ENCODE measurements at regions not wholly inside any gene's neighbourhood (a gene's known extent, or its start where the extent isn't known, plus 50 kb on each side); places are given as distances from the start of the nearest gene placed in this dataset.
A peak's percentile ranks its signal among the peaks of the same experiment; 100 is the strongest.

DNA sequence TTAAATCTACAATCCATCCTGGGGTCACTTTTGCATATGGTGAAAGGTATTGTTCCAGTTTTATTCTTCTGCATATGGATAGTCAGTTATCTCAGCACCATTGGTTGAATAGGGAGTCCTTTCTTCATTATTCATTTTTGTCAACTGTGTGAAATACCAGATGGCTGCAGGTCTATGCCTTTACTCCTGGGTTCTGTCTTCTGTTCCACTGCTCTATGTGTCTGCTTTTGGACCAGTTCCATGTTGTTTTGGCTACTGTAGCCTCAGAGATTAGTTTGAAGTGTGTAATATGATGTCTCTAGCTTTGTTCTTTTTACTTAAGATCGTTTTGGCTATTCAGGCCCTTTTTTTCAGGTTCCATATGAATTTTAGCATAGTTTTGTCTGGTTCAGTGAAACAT lies 795.8 kb downstream of the OTOL1 start:
- ATAC-seq (no peak), DNase-seq (ENCODE audit: missing footprints) (no peak)
- intact Hi-C loops (cut with DNase I): no loop called here

DNA sequence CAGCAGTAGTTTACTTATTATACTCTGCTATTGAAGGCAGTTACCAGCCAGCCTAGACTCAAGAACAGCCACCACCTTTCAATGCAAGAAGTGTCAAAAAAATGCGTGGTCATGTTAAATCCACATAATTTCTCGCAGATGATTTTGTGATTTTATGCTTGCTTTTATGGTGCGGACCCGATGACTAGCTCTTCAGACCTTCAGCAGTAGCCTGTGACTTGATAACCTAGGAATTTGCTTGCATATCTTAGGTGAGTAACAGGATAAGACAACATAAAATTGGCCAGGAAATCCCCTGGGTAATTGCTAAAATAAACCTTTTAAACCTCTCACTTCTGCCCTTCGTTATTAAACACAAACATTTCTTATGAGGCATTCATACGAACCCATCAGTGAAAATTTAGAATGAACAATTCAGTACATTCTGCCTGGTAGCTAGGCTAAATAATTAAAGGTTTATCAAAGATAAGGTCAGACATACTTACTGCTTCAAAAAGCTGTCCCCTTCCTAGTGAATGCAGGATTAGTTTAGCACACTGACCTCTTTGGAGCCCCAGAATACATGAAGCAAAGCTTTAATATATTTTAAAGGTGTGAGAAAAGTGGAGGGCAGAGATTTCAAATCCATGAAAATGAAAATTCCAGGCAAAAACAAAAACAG lies 798.8 kb downstream of the OTOL1 start:
- ATAC-seq (no peak), DNase-seq (ENCODE audit: missing footprints) (no peak)

DNA sequence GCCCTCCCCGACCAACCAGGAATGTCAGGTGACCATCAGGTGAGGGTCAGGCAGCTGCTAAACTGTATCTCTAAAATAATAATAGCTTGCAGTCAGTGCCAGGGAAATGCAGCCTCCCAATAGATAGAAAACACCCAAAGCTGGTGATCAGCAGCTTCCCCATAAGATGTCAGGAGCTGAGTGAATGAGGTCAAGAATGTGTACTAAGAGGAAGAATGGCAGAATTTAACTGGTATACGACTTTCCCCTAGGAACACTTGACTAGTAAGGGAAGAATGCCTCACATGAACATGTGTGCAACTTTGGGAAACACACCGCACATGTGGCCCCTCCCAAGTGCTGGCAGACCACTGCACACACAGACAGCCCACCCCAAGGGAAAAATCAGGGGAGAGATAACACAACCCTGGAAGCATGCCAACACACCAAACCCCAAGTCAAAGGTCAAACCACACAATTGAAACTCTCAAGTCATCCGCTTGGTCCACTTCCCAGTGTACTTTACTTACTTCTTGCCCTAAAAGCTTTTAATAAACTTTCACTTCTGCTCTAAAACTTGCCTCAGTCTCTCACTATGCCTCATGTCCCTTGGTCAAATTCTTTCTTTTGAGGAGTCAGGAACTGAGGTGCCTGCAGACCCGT lies 806.5 kb downstream of the OTOL1 start:
- intact Hi-C loops (cut with DNase I): no loop called here
- DNase-seq (ENCODE audit: missing footprints): no peak
- ATAC-seq: no peak

More for the DNA sequence above, 798.8 kb downstream of the OTOL1 start:
- intact Hi-C loops (cut with DNase I): no loop called here

DNA sequence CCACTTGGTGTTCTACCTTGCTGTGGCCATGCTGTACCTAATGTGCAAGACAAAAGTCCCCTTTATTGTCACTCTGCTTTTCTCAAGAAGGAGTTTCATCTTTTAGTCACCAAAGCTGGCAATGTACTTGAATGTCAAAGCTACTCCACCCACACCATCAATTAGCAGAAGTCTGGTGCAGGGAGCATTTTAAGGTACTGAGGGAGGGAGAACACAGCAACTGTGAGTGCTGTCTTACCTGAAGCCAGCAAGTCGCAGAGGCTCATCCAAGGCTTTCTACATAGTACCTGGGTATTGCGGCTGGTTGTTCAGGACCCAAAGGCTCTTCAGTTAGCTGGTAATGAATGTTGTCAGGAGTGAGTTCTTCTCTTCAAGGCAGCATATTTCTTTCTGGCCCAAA lies 820.4 kb downstream of the OTOL1 start:
- intact Hi-C loops (cut with DNase I): no loop called here
- ATAC-seq (no peak), DNase-seq (ENCODE audit: missing footprints) (no peak)

DNA sequence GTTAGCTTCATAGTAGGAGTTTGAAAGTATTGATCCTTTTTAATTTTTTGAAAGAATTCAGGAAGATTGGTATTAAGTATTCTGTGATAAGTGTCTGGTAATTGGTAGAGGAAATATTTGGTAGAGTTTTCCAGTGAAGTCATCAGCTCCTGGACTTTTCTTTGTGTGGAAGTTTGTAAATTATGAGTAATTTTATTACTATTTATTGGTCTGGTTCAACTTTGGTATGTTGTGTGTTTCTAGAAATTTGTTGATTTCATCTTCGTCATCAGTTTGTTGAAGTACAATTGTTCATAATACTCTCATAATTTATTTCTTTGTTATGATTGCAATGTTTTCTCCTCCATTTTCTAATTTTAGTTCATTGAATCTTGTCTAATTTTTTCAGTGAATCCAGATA lies 832.0 kb downstream of the OTOL1 start:
- DNase-seq (ENCODE audit: missing footprints) (no peak), ATAC-seq (no peak)
- intact Hi-C loops (cut with DNase I): no loop called here

DNA sequence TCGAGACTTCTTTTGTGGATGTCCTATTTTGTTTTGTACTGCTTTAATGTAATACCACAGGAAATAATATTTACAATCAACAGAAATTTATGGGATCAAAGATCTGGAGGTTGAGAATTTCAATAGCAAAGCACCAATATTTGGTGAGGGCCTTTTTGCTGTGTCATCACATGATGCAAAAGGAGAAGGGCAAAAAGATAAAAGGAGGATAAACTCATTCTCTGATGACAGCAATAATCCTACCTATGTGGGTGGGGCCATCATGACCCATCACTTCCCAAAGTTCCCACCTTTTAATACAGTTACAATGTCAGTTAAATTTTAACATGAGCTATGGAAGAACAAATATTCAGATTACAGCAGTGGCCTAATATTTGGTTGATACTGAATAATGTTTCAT lies 832.9 kb downstream of the OTOL1 start:
- no peak for ATAC-seq
- intact Hi-C loops (cut with DNase I): no loop called here
- no peak for DNase-seq (ENCODE audit: missing footprints)

DNA sequence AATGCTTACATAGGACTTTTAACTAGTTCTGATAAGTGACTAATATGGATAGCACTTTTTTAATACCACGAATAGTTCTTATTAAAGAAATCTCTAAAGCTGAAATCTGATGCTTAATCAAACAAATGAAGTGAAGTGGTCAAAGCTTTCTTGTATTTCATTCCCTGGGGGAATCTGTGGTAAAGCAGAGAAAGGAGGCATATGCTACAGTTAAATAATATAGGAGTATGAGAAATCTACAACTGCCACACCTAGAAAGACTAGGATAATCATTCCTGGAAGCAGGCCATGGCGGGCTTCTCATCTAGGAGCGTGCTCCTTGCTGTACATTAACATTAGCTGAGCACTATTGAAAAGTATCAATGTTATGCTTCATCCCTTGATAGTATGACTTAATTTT lies 835.7 kb downstream of the OTOL1 start:
- no peak for DNase-seq (ENCODE audit: missing footprints)
- ATAC-seq: no peak
- intact Hi-C loops (cut with DNase I): no loop called here

DNA sequence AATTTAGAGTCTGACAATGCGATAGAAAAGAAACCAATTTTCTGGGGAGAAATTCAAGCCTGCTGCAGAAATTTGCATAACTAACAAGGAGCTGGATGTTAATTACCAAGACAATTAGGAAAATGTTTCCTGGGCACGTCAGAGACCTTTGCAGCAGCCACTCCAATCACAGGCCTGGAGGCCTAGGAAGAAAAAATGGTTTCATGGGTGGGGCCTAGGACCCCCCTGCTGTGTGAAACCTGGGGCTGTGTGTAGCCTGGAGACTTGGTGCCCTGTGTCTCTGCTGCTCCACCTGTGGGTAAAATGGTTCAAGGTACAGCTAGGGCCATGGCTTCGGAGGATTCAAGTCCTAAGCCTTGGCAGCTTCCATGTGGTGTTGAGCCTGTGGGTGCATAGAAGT lies 837.9 kb downstream of the OTOL1 start:
- DNase-seq (ENCODE audit: missing footprints) (no peak), ATAC-seq (no peak)
- intact Hi-C loops (cut with DNase I): no loop called here

DNA sequence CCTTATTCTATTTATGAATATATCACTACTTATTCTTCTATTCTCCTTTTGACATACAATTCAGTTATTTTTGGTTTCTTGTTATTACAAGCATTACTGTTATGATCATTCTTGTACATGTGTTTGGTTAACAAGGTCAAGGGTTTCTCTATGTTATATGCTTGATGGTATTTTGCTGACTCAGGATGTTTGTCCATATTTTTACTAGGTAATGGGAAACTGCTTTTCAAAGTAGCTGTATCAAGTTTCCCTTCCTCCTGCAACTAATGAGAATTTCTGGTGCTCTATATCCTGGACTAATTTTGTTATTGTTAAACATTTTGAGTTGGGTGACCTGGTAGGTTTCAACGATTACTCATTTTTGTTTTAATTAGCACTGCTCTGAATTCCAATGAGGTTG lies 841.0 kb downstream of the OTOL1 start:
- DNase-seq (ENCODE audit: missing footprints) (no peak), ATAC-seq (no peak)
- intact Hi-C loops (cut with DNase I): no loop called here

DNA sequence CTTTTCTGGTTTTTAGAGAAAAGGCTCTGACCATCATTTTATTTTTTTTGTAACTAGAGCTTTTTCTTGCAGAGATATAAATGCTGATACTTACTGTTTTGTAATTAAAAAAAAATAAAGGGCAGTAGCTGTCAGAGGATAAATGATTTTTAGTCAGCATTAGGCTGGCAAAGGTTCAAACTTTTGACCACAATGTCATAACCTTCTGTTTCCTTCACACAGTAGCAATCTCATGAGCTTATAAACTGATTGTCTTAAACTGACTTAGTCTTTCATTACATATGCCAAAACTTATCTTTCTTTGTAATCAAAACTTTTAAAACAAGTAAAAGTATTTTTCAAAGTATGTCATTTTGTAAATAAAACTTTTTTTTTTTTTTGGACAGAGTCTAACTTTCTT lies 841.9 kb downstream of the OTOL1 start:
- ATAC-seq (no peak), DNase-seq (ENCODE audit: missing footprints) (no peak)
- intact Hi-C loops (cut with DNase I): no loop called here

DNA sequence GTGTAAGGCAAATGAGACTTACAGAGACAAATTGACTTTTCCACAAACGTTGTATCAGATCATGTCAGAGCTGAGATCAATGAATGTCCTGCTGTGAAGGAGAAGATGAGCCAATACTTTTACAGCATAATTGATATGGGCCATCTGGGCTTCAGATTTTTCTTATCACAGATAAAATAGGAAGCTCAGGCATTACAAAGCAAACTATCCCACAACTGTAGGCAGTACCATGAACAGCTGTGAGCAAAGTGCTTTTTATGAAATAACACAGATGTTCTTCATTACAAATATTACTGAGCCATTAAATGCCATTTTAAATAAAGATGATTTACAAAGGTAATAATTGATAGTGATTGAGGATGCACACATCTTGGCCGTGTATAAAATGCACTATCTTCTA lies 852.3 kb downstream of the OTOL1 start:
- DNase-seq (ENCODE audit: missing footprints) (no peak), ATAC-seq (no peak)
- intact Hi-C loops (cut with DNase I): no loop called here

DNA sequence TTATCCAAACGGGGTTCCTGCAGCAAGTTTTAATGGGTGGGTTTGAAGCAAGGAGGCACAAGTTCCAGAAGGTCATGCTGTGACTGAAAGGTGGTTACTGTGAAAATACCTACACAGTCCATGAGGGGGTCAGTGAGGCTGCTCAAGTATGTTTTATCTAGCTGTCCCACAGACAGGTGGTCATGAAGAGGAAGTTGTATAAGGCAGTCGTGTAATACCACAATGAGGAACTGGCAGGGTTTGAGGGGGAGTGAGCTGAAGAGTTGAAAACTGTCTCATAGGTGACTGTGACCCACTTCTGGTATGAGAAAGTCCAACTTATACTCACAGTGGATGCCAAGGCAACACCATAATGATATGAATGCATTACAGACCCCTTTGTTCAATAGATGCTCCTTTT lies 856.8 kb downstream of the OTOL1 start:
- DNase-seq (ENCODE audit: missing footprints) (no peak), ATAC-seq (no peak)
- intact Hi-C loops (cut with DNase I): no loop called here

DNA sequence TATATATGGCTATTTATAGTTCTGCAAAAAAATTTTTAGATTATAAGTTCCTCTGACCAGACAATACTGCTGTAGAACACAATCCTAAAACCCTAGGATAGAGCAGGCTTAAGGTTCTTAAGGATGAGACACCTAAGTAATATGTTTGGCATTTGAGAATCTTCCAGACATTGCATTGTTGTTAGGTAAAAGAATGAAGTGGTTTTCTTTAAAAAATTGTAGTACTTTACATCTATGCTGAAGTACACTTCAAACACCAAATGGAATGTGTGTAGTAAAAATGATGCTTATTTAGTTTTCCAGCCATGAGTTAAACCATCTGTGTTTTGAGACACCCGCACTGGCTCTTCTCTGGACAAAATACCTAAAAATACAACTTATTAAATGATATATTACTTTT lies 857.7 kb downstream of the OTOL1 start:
- no peak for ATAC-seq
- no peak for DNase-seq (ENCODE audit: missing footprints)
- intact Hi-C loops (cut with DNase I): no loop called here

DNA sequence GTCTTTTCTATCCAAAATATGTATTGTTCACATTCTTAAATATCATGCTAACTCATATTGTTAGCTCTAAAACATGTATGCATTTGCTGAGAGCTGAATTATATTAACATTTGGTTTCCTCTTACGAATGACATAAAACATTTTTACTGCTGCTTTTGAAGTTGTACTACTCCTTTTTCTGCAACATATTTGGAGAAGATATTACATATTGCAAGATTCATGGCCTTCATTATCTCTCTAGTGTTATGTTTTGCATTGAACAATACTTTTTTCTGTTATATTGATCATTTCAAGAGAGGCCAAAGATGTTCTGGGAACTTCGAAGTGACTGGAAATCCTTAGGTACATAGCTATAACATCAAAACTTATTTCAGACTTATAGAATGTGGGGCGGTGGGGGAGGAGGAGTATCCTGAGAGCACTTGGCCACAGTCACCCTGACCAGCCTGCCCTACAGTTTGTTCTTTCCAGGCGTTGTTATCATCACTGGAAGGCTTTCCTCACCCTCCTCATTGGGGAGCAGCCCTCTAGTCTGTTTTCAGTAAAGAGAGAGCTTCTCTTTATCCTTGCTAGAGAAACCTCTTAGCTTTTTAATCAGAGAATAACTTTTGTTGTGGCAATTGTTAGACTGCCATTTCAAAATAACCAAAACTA lies 868.6 kb downstream of the OTOL1 start:
- intact Hi-C loops (cut with DNase I): no loop called here
- ATAC-seq (peak; percentile 60), DNase-seq (ENCODE audit: missing footprints) (no peak)

DNA sequence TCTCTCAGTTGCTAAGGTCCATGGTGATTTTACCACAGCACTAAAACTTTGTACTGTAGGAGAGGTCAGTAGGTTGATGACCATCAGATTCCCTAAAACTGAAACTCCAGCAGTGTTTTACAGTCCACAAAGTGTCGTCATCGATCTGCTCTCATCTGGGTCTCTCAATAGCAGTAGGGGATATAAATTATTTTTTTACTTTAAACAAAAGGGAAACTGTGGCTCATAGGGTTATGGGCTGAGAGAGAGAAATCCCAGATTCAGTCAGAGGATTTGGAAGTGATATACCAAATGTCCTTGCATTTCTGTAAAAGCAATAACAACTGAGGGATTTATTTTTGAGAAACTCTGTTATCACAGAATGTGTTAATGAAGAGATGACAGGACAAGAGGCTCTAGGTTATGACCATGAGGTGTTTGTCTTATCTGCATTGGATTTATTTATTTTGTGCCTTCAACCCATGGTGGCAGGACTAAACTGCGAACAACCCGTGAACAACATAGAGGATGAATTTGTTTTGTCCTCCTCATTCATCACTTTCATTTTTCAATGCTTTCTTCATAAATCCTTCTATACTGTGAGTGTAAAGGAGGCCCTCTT lies 869.7 kb downstream of the OTOL1 start:
- no peak for DNase-seq (ENCODE audit: missing footprints)
- intact Hi-C loops (cut with DNase I): loop anchor here (2.0 kb wide), 1 partner anchor 81 kb away; no protein-coding TSS in a partner anchor
- ATAC-seq: peak; percentile 59

DNA sequence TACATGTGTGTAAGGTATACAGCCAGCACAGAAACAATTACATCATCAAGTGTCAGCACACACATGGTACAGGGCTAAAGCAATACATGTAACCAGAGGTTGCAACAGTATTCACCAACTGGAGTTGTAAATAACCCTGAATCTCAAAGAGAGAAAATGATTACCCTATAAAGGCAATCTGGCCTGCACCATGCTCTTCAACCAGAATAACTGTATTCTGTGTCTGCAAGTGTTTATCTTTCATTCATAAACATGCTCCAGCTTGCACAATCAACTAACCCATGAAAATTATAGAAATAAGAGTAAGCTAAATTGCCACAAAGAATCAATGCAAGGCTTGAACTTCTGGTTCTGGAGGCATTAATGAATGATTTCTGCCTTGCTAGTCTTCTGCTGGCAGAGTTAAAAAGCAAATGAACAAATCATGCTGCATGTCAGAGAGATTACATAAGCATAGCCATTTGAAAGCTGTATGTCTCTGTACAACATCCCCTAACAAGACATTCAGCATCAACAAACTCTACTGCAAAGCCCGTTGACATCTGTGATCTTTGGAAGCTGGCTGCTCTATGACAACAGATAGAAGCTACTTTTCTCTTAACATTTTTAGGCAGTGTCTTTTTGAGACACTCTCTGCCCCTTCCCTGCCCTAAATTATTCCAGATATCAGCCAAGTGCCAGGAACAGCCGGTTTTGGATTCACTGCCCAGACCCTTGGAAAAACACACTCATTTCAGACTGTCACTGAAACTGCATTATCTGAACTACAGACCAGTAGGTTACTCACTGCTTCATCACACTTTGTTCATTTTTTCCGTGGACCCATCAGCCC lies 871.0 kb downstream of the OTOL1 start:
- ATAC-seq (peak; percentile 45), DNase-seq (ENCODE audit: missing footprints) (no peak)
- intact Hi-C loops (cut with DNase I): loop anchor here (2.0 kb wide), 1 partner anchor 83 kb away; no protein-coding TSS in a partner anchor

DNA sequence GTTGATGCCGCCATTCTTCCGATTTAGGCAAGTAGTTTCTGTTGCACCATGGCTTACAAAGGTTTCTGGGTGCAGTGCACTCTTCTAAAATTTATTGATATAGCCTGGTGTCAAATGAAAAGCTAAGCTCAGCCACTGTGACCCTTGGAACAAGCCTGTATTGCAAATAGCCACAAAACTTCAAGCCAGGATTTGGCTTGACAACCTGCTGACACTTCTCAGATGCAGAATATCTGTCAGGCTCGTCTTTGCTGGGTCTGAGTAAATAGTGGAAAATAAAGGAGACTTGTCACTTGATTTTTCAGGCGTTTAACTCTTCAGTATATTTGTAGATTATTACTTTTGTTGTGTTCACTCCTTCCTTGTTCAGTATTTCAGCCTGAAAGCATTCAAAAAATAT lies 871.8 kb downstream of the OTOL1 start:
- no peak for ATAC-seq
- intact Hi-C loops (cut with DNase I): no loop called here
- no peak for DNase-seq (ENCODE audit: missing footprints)

DNA sequence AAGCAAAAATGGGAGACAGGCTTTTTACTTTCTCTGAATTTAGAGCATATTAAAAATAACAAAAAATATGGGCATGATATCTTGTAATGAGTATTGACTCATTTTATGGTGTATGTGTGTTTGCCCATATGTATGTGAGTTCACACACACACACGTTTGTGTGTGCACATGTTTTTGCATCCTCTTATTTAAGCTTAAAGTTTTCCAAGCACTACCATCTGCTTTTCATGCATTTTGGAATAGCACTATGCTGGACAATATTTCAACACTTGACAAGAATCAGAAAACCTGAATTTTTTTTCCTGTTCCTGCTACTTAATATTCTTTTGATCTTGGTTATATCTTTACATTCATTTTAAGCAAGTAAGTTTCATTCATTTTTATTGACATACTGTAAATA lies 872.7 kb downstream of the OTOL1 start:
- intact Hi-C loops (cut with DNase I): no loop called here
- ATAC-seq (no peak), DNase-seq (ENCODE audit: missing footprints) (no peak)

DNA sequence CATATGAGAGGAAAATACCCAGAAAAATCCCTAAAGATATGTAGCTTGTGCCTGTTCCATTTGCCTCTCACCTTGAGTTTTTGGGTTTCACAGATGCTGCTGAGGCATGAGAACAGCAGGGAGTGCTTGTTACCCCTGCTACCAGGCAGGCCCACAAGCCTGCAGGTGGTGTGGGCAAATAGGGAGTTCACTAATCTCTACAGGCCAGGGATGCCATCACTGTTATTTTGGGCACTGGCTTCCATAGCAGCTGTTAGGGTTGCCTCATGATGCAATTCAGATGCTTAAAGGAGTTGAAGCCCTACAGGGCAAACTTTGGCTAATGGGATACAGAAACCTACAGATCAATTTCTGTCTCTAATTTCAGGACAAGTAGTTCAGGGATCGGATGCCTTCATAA lies 873.5 kb downstream of the OTOL1 start:
- intact Hi-C loops (cut with DNase I): no loop called here
- no peak for DNase-seq (ENCODE audit: missing footprints)
- peak; percentile 47 for ATAC-seq

All from Right ventricle myocardium inferior (tissue), 1 donor.